Loucy (cell line): ENCODE measurements at regions not wholly inside any gene's neighbourhood (a gene's known extent, or its start where the extent isn't known, plus 50 kb on each side); places are given as distances from the start of the nearest gene placed in this dataset.

Experiments used
- EZH2phosphoT487 ChIP-seq: fragments of 200-600 bp; IDR thresholded peaks from 2 replicates; pipeline ENCODE4 v1.6.1; 2018; ENCODE audit warnings: antibody characterized with exemption, mild to moderate bottlenecking, moderate library complexity, borderline replicate concordance
- TF ChIP-seq, protein P1 (sequence below): fragments of 200-600 bp; sonication (generic); conservative IDR thresholded peaks from 2 replicates; pipeline ENCODE4 v1.5.1; 2014; ENCODE audit warnings: mild to moderate bottlenecking, antibody characterized with exemption, low read length

DNA sequence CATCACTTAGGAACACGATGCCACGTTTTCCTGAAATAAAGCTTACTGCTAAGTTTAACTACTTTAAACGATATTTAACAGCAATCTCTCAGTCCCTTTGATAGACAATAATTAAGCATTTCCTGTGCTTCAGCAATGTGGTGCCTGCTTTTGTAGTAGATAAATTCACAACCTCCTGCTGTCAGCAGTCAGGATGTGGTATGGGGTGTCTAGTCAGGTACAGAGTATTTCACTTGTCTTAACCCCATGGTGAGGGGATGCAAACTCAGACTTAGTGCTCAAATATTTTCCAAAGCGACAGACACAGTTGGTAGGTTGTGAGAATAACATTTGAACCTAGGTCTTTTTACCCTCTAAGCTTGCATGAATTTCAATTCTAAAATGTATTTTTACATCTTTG, 526.2 kb upstream of the PFKP start:
- TF ChIP-seq, protein P1, sequence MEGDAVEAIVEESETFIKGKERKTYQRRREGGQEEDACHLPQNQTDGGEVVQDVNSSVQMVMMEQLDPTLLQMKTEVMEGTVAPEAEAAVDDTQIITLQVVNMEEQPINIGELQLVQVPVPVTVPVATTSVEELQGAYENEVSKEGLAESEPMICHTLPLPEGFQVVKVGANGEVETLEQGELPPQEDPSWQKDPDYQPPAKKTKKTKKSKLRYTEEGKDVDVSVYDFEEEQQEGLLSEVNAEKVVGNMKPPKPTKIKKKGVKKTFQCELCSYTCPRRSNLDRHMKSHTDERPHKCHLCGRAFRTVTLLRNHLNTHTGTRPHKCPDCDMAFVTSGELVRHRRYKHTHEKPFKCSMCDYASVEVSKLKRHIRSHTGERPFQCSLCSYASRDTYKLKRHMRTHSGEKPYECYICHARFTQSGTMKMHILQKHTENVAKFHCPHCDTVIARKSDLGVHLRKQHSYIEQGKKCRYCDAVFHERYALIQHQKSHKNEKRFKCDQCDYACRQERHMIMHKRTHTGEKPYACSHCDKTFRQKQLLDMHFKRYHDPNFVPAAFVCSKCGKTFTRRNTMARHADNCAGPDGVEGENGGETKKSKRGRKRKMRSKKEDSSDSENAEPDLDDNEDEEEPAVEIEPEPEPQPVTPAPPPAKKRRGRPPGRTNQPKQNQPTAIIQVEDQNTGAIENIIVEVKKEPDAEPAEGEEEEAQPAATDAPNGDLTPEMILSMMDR, result no peak
- TF ChIP-seq EZH2phosphoT487, result no peak
